IPS-18c (cell line): ENCODE measurements at regions not wholly inside any gene's neighbourhood (a gene's known extent, or its start where the extent isn't known, plus 50 kb on each side); places are given as distances from the start of the nearest gene placed in this dataset.
"Not testable (repeated sequence)": the region's sequence is repeated elsewhere in the genome, so short reads cannot be mapped to it uniquely, and the experiment has no call there.

Source experiments
- H3K4me3 ChIP-seq: 2 replicates; pipeline ENCODE4 v1.7.0; 2013; ENCODE audit warnings: low read depth, mild to moderate bottlenecking, low read length, moderate library complexity; ENCODE audit not compliant: insufficient read depth
- H3K9me3 ChIP-seq: one replicate; pipeline ENCODE4 v1.6.1; 2013; ENCODE audit warnings: mild to moderate bottlenecking, low read length, moderate library complexity; ENCODE audit not compliant: control insufficient read depth, insufficient read depth

GRCh38 chr5:7251132-7251531 is 144.8 kb upstream of the ADCY2 start:
- Histone ChIP-seq H3K9me3 (no peaks in the 10 kb centered on the region), H3K4me3 (no peak overlapping the region)

- Histone ChIP-seq H3K9me3 (no peaks in the 10 kb centered on the region), H3K4me3 (no peak overlapping the region)
These were observed 134.9 kb upstream of the ADCY2 start for GRCh38 chr5:7261049-7261448.

DNA sequence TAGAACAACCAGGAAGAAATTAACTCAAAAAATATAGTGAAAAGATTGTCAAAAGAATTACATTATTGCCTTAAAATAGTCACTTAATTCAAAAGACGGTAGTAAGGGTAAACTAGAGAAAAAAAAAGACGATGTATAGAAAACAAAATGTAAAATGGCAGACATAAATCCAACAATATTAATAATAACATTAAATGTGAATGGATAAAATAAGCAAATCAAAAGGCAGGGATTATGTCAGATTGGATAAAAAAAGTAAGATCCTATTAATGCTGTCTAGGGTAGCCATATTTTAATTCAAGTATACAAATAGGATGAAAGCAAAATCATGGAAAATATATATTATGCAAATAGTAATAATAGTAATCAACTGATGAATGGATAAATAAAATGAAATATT is 134.0 kb upstream of the ADCY2 start:
- no peak overlapping the region for H3K4me3 ChIP-seq
- H3K9me3 ChIP-seq, result no peaks in the 10 kb centered on the region

DNA sequence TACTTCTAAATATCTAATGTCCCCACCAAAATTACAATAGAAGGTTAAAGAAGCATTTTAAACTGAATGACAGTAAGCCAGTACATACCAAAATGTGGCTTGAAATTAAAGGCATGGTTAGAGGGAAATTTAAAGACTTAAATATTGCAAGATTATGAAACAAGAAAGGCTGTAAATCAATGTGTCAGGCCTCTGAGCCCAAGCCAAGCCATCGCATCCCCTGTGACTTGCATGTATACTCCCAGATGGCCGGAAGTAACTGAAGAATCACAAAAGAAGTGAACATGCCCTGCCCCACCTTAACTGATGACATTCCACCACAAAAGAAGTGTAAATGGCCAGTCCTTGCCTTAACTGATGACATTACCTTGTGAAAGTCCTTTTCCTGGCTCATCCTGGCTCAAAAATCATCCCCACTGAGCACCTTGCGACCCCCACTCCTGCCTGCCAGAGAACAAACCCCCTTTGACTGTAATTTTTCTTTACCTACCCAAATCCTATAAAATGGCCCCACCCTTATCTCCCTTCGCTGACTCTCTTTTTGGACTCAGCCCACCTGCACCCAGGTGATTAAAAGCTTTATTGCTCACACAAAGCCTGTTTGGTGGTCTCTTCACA is 132.4 kb upstream of the ADCY2 start:
- not testable (repeated sequence) for H3K4me3 ChIP-seq

GRCh38 chr5:7265776-7266175 is 130.2 kb upstream of the ADCY2 start:
- H3K4me3 ChIP-seq, H3K9me3 ChIP-seq: not testable (repeated sequence)

More for the DNA sequence above, 132.4 kb upstream of the ADCY2 start:
- H3K9me3 ChIP-seq, result not testable (repeated sequence)

GRCh38 chr5:7268722-7269121 is 127.2 kb upstream of the ADCY2 start:
- H3K4me3 ChIP-seq, H3K9me3 ChIP-seq: not testable (repeated sequence)

DNA sequence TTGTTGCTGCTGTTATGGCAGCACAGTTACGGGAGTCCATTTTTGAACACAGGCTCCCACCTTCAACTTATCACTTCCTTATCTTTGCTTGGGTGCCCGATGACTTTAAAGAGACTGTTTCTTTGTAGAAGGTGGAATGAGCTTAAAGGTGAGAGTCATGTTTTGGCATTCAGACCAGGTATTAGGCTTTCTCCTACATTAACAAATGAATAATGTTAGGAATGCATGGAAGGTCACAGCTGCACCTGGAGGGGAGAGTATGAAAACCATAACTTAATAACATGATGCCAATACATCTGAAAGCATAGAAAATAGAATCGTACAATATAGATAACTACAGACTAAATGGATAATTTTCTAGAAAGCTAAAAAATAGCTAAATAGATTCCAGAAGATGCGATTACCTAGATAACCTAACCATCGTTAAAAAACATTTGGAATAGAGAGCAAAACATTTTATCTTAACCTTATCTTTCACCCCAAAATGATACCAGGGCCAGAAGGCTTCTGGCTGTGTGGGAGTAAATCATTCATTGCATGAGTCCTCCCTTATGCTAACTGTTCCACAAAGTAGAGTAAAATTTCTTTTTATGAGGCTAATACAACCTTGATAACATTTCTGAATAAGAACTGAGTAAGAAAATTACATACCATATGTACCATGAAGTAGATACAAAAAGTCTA is 126.2 kb upstream of the ADCY2 start:
- Histone ChIP-seq H3K9me3 (no peaks in the 10 kb centered on the region), H3K4me3 (no peak overlapping the region)

GRCh38 chr5:7271435-7272084 is 124.4 kb upstream of the ADCY2 start:
- Histone ChIP-seq H3K9me3 (no peaks in the 10 kb centered on the region), H3K4me3 (no peak overlapping the region)

DNA sequence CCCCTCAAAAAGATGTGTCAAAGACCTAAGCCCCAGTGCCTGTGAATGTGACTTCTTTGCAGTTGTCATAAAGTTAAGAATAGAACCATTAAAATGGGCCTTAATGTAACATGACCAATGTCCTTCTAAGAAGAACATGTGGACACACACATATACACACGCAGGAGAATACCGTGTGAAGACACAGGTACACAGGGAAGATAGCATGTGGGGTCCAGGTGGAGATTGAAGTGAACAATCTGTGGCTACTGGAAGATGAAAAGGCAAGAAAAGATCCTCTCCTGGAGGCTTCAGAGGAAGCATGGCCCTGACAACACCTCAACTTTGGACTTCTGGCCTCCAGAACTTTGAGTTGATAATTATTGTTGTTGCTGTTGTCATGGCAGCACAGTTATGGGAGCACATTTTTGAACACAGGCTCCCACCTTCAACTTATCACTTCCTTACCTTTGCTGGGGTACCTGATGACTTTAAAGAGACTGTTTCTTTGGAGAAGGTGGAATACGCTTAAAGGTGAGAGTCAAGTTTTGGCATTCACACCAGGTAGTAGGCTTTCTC is 123.5 kb upstream of the ADCY2 start:
- no peaks in the 10 kb centered on the region for H3K9me3 ChIP-seq
- H3K4me3 ChIP-seq, result no peak overlapping the region

GRCh38 chr5:7274203-7274602 is 121.7 kb upstream of the ADCY2 start:
- H3K4me3 ChIP-seq, result no peak overlapping the region
- H3K9me3 ChIP-seq, result no peaks in the 10 kb centered on the region

DNA sequence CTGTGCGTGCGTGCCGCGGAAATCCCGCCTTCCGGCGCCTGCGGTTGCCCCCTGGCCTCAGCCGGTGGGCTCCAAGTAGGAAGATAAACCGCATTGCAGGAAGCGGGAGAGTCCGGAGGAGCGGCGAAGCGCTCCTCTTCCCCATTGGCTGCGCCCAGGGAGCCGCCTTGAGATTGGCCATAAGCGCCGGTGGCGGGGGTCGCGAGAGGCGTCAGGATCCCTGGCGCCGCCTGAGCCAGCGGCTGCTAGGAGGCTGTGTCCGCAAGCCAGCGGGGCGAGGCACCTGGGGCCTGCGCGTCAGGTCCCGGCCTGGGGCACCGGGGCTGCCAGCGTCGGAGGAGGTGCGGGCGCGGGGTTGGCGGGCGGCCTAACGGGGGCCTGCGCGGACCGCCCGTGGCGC is 106.3 kb upstream of the ADCY2 start:
- H3K9me3 ChIP-seq, H3K4me3 ChIP-seq: not testable (repeated sequence)

DNA sequence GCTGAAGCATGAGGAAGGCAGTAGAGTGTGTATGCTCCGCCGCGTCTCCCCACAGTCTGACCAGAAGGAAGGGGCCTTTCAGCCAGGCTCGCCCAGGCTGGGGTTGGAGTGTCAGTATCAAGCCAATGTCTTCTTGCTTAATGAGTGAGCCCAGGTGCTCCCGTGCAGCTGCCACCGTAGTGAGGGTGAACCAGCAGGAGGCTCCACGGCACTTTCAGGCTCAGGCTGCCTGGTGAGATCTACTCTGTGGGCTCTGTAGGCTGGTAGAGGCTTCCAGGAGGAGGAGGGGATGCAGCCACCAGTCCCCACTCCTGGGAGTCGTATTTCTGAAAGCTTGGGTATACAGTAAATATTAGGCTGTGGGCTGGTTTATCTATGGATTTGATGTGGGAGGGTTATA is 98.1 kb upstream of the ADCY2 start:
- not testable (repeated sequence) for H3K4me3 ChIP-seq, H3K9me3 ChIP-seq

DNA sequence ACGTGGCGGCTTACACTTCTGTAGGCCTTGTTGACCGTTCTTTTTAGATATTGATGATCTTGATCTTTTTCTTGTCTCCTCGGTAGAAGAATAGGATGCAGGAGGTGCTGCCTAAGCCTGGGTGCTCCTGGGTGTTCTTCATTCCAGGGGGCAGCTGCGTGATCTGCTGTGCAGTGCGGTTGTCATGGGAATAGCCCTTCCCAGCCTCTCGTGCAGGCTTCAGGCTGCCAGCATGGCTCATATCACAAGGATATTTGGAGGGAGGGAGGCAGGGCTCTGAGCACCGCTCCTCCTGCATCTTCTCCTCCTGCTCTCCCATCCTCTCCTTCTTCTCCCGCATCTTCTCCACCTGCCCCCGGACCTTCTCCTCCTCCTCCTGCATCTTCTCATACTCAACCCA is 96.2 kb upstream of the ADCY2 start:
- H3K4me3 ChIP-seq, H3K9me3 ChIP-seq: not testable (repeated sequence)

- H3K4me3 ChIP-seq, H3K9me3 ChIP-seq: not testable (repeated sequence)
These were observed 90.8 kb upstream of the ADCY2 start for GRCh38 chr5:7305000-7305674.

- H3K9me3 ChIP-seq, H3K4me3 ChIP-seq: not testable (repeated sequence)
These were observed 89.4 kb upstream of the ADCY2 start for GRCh38 chr5:7306556-7306955.

DNA sequence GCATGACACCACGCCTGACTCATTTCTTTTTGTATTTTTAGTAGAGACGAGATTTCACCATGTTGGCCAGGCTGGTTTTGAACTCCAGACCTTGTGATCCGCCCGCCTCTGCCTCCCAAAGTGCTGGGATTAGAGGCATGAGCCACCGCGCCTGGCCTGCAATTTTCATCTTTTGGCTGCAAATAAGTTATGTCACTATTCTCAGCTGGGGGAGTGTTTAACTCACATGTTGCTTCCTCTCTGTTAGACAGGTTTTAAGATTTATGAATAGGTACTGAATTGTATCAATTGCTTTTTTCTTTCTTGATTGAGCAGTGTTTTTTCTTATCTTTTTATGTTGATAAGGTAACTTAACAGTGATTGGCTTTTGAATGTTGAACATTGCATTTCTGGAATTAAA is 88.2 kb upstream of the ADCY2 start:
- not testable (repeated sequence) for H3K9me3 ChIP-seq, H3K4me3 ChIP-seq

DNA sequence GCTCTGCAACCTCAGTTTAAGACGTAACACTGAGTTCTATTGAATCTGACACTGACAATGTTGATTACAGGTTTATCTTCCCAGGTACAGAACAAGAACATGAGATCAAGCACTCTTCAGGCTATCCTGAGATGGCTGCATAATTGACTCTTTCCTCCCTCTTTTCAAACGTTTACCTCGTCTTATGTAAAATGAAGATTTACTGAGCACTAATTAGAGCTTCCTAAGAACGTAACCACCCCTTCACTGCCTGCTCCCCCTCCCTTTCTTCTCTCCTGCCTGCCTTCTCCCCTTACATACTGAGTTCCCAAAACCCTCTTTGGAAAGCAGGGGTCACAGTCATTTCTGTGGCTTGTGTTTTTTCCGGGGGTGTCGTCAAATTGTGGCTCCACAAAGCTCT is 86.2 kb upstream of the ADCY2 start:
- H3K9me3 ChIP-seq, H3K4me3 ChIP-seq: not testable (repeated sequence)

- not testable (repeated sequence) for H3K9me3 ChIP-seq, H3K4me3 ChIP-seq
These were observed 85.3 kb upstream of the ADCY2 start for GRCh38 chr5:7310656-7311055.
